OCI-LY7 (cell line): ENCODE measurements at regions not wholly inside any gene's neighbourhood (a gene's known extent, or its start where the extent isn't known, plus 50 kb on each side); places are given as distances from the start of the nearest gene placed in this dataset.
A peak's percentile ranks its signal among the peaks of the same experiment; 100 is the strongest.
"Not testable (repeated sequence)": the region's sequence is repeated elsewhere in the genome, so short reads cannot be mapped to it uniquely, and the experiment has no call there.

Experiments
- BruUV-seq: library from RNA; stranded (reverse); fragments of 400-500 nt; replicated peaks from 2 replicates; lab custom pipeline; 2021; lab: Mats Ljungman, UMichigan
- CTCF ChIA-PET: fragments of 300-600 bp; sonication (Branson Sonifier 250); formaldehyde crosslinking; loops from one replicate; lab custom pipeline; 2022; ENCODE audit warnings: antibody characterized with exemption; ENCODE audit not compliant: unreplicated experiment; lab: Charles Lee
- POLR2A ChIA-PET: fragments of 300-600 bp; sonication (Branson Sonifier 250); formaldehyde crosslinking; loops from one replicate; lab custom pipeline; 2022; ENCODE audit warnings: antibody characterized with exemption; lab: Charles Lee
- DNase-seq: peaks from one replicate; pipeline ENCODE4 v3.0.0-alpha.2; 2015; ENCODE audit warnings: low spot score
- H2AFZ ChIP-seq: fragments of 200-600 bp; sonication (generic), shearing (Covaris generic); 2 replicates; pipeline ENCODE4 v1.6.1; 2014; ENCODE audit warnings: mild to moderate bottlenecking, antibody characterized with exemption, low read length, moderate library complexity
- H3K27ac ChIP-seq: fragments of 200-600 bp; sonication (generic); 2 replicates; pipeline ENCODE4 v1.5.1; 2014; ENCODE audit warnings: mixed run types, low read depth, mild to moderate bottlenecking, moderate library complexity, low read length, inconsistent platforms; ENCODE audit not compliant: poor library complexity, severe bottlenecking
- H3K36me3 ChIP-seq: fragments of 200-600 bp; sonication (generic); 2 replicates; pipeline ENCODE4 v1.6.1; 2014; ENCODE audit warnings: mild to moderate bottlenecking, antibody characterized with exemption, low read length, moderate library complexity, mixed read lengths; ENCODE audit not compliant: insufficient read depth
- H3K4me1 ChIP-seq: fragments of 200-600 bp; sonication (generic); 2 replicates; pipeline ENCODE4 v1.5.1; 2014; ENCODE audit warnings: mild to moderate bottlenecking, low read length; ENCODE audit not compliant: insufficient read depth, poor library complexity, severe bottlenecking
- H3K4me2 ChIP-seq: fragments of 200-600 bp; sonication (generic); 2 replicates; pipeline ENCODE4 v1.6.1; 2014; ENCODE audit warnings: mild to moderate bottlenecking, low read length
- H3K4me3 ChIP-seq: fragments of 200-600 bp; sonication (generic); 2 replicates; pipeline ENCODE4 v1.5.1; 2014; ENCODE audit warnings: mild to moderate bottlenecking, low read depth, low read length; ENCODE audit not compliant: poor library complexity, severe bottlenecking
- H3K79me2 ChIP-seq: fragments of 200-600 bp; sonication (generic); 2 replicates; pipeline ENCODE4 v1.6.1; 2016; ENCODE audit warnings: low read depth, mild to moderate bottlenecking, low read length, moderate library complexity, mixed read lengths; ENCODE audit not compliant: insufficient read depth
- H3K9me2 ChIP-seq: fragments of 200-600 bp; sonication (generic); 2 replicates; pipeline ENCODE4 v1.6.1; 2016; ENCODE audit warnings: mild to moderate bottlenecking, low read length, mixed read lengths; ENCODE audit not compliant: insufficient read depth
- H3K9me3 ChIP-seq: fragments of 200-600 bp; sonication (generic); 2 replicates; pipeline ENCODE4 v1.6.1; 2014; ENCODE audit warnings: mild to moderate bottlenecking, mixed run types, low read length, mixed read lengths
- H4K20me1 ChIP-seq: fragments of 200-600 bp; sonication (generic); 2 replicates; pipeline ENCODE4 v1.6.1; 2014; ENCODE audit warnings: mild to moderate bottlenecking, antibody characterized with exemption, low read length, moderate library complexity, mixed read lengths; ENCODE audit not compliant: insufficient read depth
- CTCF ChIP-seq: fragments of 200-600 bp; sonication (generic); conservative IDR thresholded peaks from 2 replicates; pipeline ENCODE4 v1.5.1; 2014; ENCODE audit warnings: mild to moderate bottlenecking, antibody characterized with exemption, low read length, moderate library complexity, mixed read lengths
- EZH2phosphoT487 ChIP-seq: fragments of 200-600 bp; sonication (generic); IDR thresholded peaks from 2 replicates; pipeline ENCODE4 v1.6.1; 2018; ENCODE audit warnings: low read depth, borderline replicate concordance, mild to moderate bottlenecking, mixed run types, antibody characterized with exemption, low read length, moderate library complexity, mixed read lengths
- intact Hi-C: fragments of 100-400 bp; cut with micrococcal nuclease; formaldehyde crosslinking; loops from one replicate; pipeline ENCODE4 v1.10.0; 2022; ENCODE audit not compliant: unreplicated experiment

DNA sequence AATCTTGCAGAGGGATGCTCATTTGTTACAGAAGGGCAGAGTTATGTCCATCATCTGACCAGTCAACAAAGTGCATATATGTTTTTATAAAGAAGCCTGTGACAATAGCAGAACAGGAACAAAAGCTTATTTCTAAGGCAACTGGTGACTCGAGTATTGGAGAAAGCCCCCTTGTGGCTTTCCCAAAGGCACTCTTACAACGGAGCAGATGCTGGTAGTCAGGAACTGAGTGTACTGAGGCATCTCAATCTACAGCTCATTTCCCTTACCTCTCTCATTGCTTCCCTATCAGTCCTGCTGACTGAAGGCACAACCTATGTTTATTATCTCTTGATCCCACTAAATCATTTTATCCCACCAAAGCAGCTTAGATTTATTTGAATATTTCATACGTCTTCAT lies 557.1 kb upstream of the CHAC2 start:
- H2AFZ ChIP-seq = no peak overlapping the region
- intact Hi-C loops = no loop called here
- H3K4me3 ChIP-seq = no peak overlapping the region
- ChIA-PET CTCF (no interaction called here), POLR2A (interaction anchor here (0.6 kb wide), 2 partner anchors 132 to 631 kb away, joined by 3 read pairs; no protein-coding TSS in a partner anchor)
- no peaks in the 10 kb centered on the region for H3K4me1 ChIP-seq
- H3K79me2 ChIP-seq = no peaks in the 10 kb centered on the region
- H3K36me3 ChIP-seq = no peaks in the 10 kb centered on the region
- no peak overlapping the region for H3K4me2 ChIP-seq
- no peaks in the 10 kb centered on the region for H3K9me3 ChIP-seq
- H3K9me2 ChIP-seq = no peaks in the 10 kb centered on the region
- no peak overlapping the region for H3K27ac ChIP-seq
- no TSS peak for BruUV-seq
- TF ChIP-seq CTCF = no peak
- TF ChIP-seq EZH2phosphoT487 = no peak
- DNase-seq = peak; percentile 5
- no peaks in the 10 kb centered on the region for H4K20me1 ChIP-seq

- intact Hi-C loops = no loop called here
- Histone ChIP-seq H3K4me3 (no peak overlapping the region), H4K20me1 (no peaks in the 10 kb centered on the region), H3K9me2 (no peaks in the 10 kb centered on the region), H3K79me2 (no peaks in the 10 kb centered on the region), H3K4me1 (no peaks in the 10 kb centered on the region), H3K4me2 (no peak overlapping the region), H3K27ac (no peak overlapping the region), H2AFZ (no peak overlapping the region), H3K36me3 (no peaks in the 10 kb centered on the region), H3K9me3 (no peaks in the 10 kb centered on the region)
- CTCF ChIA-PET = no interaction called here
- POLR2A ChIA-PET = interaction anchor here (0.6 kb wide), 1 partner anchor 631 kb away, joined by 3 read pairs; no protein-coding TSS in a partner anchor
- no TSS peak for BruUV-seq
- TF ChIP-seq EZH2phosphoT487 (no peak), CTCF (no peak)
- DNase-seq = no peak
Observed at GRCh38 chr2:53209679-53210458, 557.7 kb upstream of the CHAC2 start.

DNA sequence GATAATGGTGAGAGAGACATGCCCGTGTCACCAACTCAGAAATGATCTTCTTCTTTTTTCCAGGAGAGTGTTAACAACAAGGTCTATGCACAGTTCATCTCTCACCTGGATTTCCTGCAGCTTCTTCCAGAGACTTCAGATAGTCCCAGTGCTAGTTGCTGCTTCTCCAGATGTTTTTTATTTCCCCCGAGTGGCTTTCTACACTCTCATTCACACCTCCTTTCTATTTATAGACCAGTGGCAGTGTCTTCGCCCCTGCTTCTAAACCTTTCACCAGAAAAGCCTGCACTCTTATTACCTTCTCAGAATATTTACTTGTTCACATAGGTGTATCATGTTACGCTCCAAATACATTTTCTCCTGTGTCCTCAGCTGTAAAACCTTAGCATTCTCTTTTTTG lies 558.8 kb upstream of the CHAC2 start:
- no peak overlapping the region for H3K27ac ChIP-seq
- no TSS peak for BruUV-seq
- H3K9me3 ChIP-seq = no peaks in the 10 kb centered on the region
- no peaks in the 10 kb centered on the region for H3K79me2 ChIP-seq
- intact Hi-C loops = no loop called here
- H3K4me1 ChIP-seq = no peaks in the 10 kb centered on the region
- no peak overlapping the region for H2AFZ ChIP-seq
- H3K9me2 ChIP-seq = no peaks in the 10 kb centered on the region
- H3K36me3 ChIP-seq = no peaks in the 10 kb centered on the region
- no peak for DNase-seq
- CTCF ChIA-PET = no interaction called here
- no peaks in the 10 kb centered on the region for H4K20me1 ChIP-seq
- POLR2A ChIA-PET = no interaction called here
- no peak for TF ChIP-seq EZH2phosphoT487
- TF ChIP-seq CTCF = no peak
- H3K4me2 ChIP-seq = no peak overlapping the region
- H3K4me3 ChIP-seq = no peak overlapping the region

DNA sequence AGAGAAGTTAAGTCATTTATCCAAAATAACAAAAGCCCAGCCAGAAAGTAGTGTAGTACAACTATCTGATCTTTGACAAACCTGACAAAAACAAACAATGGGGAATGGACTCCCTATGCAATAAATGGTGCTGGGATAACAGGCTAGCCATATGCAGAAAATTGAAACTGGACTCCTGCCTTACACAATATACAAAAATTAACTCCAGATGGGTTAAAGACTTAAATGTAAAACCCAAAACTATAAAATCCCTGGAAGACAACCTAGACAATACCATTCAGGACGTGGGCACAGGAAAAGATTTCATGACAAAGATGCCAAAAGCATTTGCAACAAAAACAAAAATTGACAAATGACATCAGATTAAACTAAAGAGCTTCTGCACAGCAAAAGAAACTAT lies 561.4 kb upstream of the CHAC2 start:
- BruUV-seq, H3K4me1 ChIP-seq, H3K9me3 ChIP-seq, intact Hi-C loops, H2AFZ ChIP-seq, H3K79me2 ChIP-seq, H3K4me2 ChIP-seq, H3K4me3 ChIP-seq, DNase-seq, CTCF ChIA-PET, H4K20me1 ChIP-seq, POLR2A ChIA-PET, H3K36me3 ChIP-seq, H3K9me2 ChIP-seq, H3K27ac ChIP-seq: not testable (repeated sequence)
